Right cardiac atrium (tissue), 5 donors: ENCODE measurements at regions not wholly inside any gene's neighbourhood (a gene's known extent, or its start where the extent isn't known, plus 50 kb on each side); places are given as distances from the start of the nearest gene placed in this dataset.

Experiments
- ATAC-seq, 2 donors: fragments of 200-7000 bp; cut with Tn5 transposase; one replicate each; pipeline versions ENCODE4 v1.8.0 to v1.9.1; 2020; ENCODE audit warnings: moderate library complexity in 2 of 2, mild to moderate bottlenecking in 1 of 2
- DNase-seq, 3 donors: peaks; one replicate each; pipeline ENCODE4 v3.0.0-alpha.2; 2020
- H3K27ac ChIP-seq: one replicate; pipeline ENCODE4 v1.5.1; 2013; ENCODE audit warnings: mild to moderate bottlenecking, low read length, control low read depth, moderate library complexity
- H3K27me3 ChIP-seq: one replicate; pipeline ENCODE4 v1.6.1; 2013; ENCODE audit not compliant: control insufficient read depth, insufficient read depth
- H3K4me1 ChIP-seq: one replicate; pipeline ENCODE4 v1.6.1; 2013; ENCODE audit warnings: low read length; ENCODE audit not compliant: control insufficient read depth, insufficient read depth
- H3K4me3 ChIP-seq: one replicate; pipeline ENCODE4 v1.5.1; 2013; ENCODE audit warnings: low read length, control low read depth
- H3K9me3 ChIP-seq: one replicate; pipeline ENCODE4 v1.6.1; 2013; ENCODE audit warnings: low read length; ENCODE audit not compliant: control insufficient read depth
- WGBS: extraction: QIAGEN DNeasy Blood & Tissue Kit; methylation state at CpG from one replicate; pipeline ENCODE4 v1.1.7; 2013; 5-methylcytosine and 5-hydroxymethylcytosine counted together
- intact Hi-C, 4 donors: fragments of 100-400 bp; cut with DNase I; formaldehyde crosslinking; loops; one replicate each; pipeline versions ENCODE4 v1.11.0 to v1.14.0; 2022 to 2023
- donor health status: healthy with polysubstance abuse.
- donor health status: DM: no; HTN: yes; CAD: no.
- donor health status: DM: no; HTN: no; CAD: no.
- donor health status: DM: no; HTN: yes; CAD: no; lungs with severe emphysema.
- donor health status: DM: yes; HTN: yes; CAD: no.

DNA sequence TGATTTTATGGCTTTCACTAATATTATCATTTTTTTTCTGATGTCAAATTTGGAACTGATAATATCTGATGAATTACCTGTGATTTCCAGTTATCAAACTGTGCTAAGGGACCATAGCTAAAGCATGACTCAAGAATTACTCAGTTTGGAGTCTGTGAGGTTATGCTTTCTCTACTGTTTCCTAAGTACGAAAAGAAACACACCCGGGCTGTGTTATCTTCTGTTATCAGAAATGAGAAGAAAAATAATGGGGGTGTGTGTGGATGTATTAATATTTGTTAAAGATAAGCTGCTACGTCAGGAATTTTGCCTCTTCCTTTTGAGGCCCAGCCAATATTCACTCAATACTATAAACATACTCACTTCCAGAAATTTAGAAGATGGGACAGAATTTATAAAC, 1401.9 kb upstream of the FLRT2 start:
- intact Hi-C loops: no loop called here
- ATAC-seq (peak; percentile 57 to 59), DNase-seq (no peak)
- 22% methylated on average over 3 of the region's 3 CpGs for WGBS
- H3K4me3 ChIP-seq: no peak overlapping the region
- no peaks in the 10 kb centered on the region for H3K4me1 ChIP-seq
- no peak overlapping the region for H3K27ac ChIP-seq
- no peaks in the 10 kb centered on the region for H3K27me3 ChIP-seq
- H3K9me3 ChIP-seq: no peaks in the 10 kb centered on the region

DNA sequence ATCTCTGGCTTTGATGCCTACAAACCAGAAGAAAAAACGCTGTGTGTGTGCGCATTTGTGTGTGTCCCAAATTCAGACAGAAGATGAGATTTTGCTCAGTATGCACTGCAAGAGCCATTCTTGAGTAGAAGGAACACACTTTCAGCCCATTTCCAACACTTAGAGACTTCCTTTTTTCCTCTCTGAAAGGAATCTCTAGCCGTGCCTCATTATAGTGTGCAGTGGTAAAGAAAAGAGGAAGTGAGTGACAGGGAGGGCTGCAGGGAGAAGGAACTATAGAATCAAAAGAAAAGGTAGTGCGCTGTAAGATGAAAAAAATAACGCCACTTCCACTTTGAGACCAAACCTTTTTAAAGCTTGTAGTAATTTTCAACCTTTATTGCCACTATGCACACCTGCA, 1400.9 kb upstream of the FLRT2 start:
- Histone ChIP-seq H3K4me1 (no peaks in the 10 kb centered on the region), H3K27ac (no peak overlapping the region), H3K27me3 (no peaks in the 10 kb centered on the region), H3K9me3 (no peaks in the 10 kb centered on the region), H3K4me3 (no peak overlapping the region)
- intact Hi-C loops: no loop called here
- ATAC-seq: no peak
- 58% methylated on average over 5 of the region's 5 CpGs for WGBS
- no peak for DNase-seq

DNA sequence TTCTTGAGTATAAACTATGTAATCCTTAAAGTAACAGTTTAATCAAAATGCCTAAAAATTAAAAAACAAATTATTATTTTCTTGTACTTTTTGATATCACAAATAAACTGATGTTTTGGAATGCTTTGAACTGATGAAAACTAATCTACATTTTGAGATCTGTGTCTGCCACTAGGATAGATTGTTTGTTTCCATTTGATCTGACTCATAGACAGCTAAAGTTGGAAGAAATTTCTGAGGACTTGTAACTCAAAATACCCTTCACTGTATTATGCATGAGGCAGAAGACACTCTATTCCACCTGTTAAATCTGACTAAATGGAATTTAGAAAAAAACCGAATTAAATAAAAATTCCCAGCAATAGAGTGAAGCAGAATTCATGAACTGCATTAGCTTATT, 1400.0 kb upstream of the FLRT2 start:
- no peaks in the 10 kb centered on the region for H3K27me3 ChIP-seq
- ATAC-seq (no peak), DNase-seq (no peak)
- H3K4me1 ChIP-seq: no peaks in the 10 kb centered on the region
- H3K4me3 ChIP-seq: no peak overlapping the region
- intact Hi-C loops: no loop called here
- no peaks in the 10 kb centered on the region for H3K9me3 ChIP-seq
- 83% methylated on average over 1 of the region's 1 CpG for WGBS
- no peak overlapping the region for H3K27ac ChIP-seq

DNA sequence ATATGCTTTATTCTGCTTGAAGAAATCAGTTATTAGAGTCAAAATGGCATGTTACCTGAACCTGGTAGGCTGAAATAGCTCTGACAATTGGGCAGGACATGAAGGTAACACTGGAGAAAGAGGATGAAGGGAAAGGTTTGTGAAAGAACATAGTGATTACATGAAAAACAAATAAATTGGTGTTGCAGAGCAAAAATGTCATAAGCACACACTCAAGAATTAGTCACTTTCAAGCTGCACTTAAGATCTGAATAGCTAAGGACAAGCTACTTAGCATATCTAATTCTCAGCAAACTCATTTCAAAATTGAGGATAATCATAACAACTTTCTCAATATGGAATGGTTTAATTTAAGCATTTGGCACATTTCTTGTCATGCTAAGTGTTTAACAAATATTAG, 1398.0 kb upstream of the FLRT2 start:
- intact Hi-C loops: no loop called here
- Histone ChIP-seq H3K27me3 (no peaks in the 10 kb centered on the region), H3K4me3 (no peak overlapping the region), H3K9me3 (no peaks in the 10 kb centered on the region), H3K27ac (no peak overlapping the region), H3K4me1 (no peaks in the 10 kb centered on the region)
- ATAC-seq (no peak), DNase-seq (no peak)

DNA sequence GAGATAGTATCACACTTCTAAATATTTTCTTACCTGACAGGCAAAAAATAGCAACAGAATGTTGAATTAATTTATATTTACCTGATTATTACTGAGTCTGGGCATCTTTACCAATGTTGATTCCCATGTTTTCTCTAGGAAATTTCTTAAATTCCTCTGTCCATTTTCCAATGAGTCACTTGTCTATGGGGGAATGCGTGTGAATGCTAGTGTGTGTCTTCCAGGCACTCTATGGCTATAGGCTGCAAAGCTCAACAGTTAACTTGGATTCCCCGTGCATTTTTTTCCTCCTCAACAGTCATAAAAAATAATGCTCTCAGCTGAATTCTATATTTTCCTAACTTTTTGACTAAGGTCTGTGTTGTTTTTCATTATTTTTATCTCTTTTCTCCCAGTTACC, 1385.8 kb upstream of the FLRT2 start:
- Histone ChIP-seq H3K4me3 (no peak overlapping the region), H3K27ac (no peak overlapping the region), H3K27me3 (no peaks in the 10 kb centered on the region), H3K9me3 (no peaks in the 10 kb centered on the region), H3K4me1 (no peaks in the 10 kb centered on the region)
- DNase-seq (no peak), ATAC-seq (no peak)
- WGBS: 71% methylated on average over 2 of the region's 2 CpGs
- intact Hi-C loops: no loop called here

DNA sequence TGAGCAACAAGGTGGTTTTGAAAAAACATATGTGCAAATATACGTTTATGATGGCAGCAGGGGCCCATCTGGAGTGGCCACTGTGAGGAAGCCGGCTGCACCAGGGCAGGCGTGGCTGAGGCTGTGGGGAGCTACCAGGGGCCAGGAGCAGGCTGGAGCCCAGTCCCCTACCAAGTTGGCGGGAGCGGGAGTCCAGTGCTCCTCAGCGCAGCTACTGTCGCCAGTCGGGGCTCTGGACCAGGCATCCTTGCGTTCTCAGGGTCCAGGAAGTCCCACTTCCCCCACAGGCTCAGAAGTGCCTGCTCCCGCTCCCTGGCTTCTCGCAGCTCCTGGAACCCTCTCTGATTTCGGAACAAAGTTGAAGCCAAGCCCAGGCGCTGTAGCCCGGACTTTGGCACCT, 1377.5 kb upstream of the FLRT2 start:
- Histone ChIP-seq H3K4me1 (no peaks in the 10 kb centered on the region), H3K9me3 (no peaks in the 10 kb centered on the region), H3K27ac (no peak overlapping the region), H3K27me3 (no peaks in the 10 kb centered on the region), H3K4me3 (no peak overlapping the region)
- WGBS: 97% methylated on average over 14 of the region's 14 CpGs
- intact Hi-C loops: no loop called here
- no peak for DNase-seq
- ATAC-seq: no peak

DNA sequence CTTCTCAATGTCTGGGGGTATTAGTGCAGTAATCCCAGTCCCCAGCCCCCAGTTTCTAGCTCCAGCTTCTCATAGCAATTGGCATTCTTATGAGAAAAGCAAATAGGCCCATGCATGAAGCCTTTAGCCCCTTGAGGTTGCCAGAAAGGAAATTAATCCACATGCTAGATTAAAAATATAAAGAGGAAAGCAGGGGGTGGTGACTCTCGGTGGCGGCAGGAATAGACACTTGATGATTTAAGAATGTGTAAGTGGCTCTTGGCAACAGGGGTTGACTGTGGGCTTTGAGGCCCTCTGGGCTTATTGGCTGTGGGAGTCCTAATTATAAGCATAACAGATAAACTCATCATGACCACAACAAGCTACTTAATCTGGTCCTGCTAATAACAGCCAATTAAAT, 1367.3 kb upstream of the FLRT2 start:
- Histone ChIP-seq H3K4me1 (no peaks in the 10 kb centered on the region), H3K9me3 (no peaks in the 10 kb centered on the region), H3K27ac (no peak overlapping the region), H3K4me3 (no peak overlapping the region), H3K27me3 (no peaks in the 10 kb centered on the region)
- 15% methylated on average over 2 of the region's 2 CpGs for WGBS
- ATAC-seq (no peak), DNase-seq (no peak)
- intact Hi-C loops: no loop called here

DNA sequence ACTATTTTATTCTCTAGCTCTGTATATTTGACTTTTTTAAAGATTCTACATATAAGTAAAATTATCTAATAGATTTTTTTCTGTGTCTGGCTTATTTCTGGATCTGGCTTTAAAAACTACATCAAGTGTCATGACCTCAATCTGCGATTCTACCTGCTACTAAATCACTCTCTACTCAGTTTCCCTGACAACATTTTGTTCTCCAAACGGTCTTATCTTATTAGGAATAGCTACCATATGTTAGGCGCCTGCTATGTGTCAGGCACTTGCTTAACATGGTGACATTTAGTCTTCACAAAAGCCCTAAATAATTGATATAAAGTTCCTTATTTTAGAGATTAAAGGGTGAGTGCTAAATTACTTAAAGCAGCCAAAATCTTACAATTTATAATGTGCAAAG, 1362.9 kb upstream of the FLRT2 start:
- no peak for DNase-seq
- WGBS: 46% methylated on average over 3 of the region's 3 CpGs
- ATAC-seq: no peak

DNA sequence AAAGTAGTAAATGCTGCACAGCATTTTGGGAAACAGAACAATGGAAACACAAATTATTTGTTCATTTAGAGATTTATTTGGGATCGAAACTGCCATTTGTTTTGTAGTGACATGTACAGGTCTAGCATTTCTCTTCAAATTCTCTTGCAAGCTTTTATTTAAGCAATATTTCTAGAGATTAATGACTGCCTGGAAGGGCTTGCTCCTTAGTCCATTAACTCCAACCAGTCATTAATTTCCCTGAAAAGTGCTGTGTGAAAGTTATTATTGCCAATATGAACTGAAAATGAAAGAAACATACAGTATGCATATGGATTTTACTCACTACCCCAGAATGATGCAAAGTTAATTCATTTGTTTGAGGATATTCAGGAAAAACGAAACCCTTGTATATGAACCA, 1349.6 kb upstream of the FLRT2 start:
- Histone ChIP-seq H3K27me3 (no peaks in the 10 kb centered on the region), H3K9me3 (no peaks in the 10 kb centered on the region), H3K4me1 (no peaks in the 10 kb centered on the region), H3K4me3 (no peak overlapping the region), H3K27ac (no peak overlapping the region)
- 97% methylated on average over 2 of the region's 2 CpGs for WGBS
- DNase-seq: no peak
- ATAC-seq: no peak
- intact Hi-C loops: no loop called here

More for the DNA sequence above, 1362.9 kb upstream of the FLRT2 start:
- H3K4me3 ChIP-seq: no peak overlapping the region
- no peaks in the 10 kb centered on the region for H3K9me3 ChIP-seq
- intact Hi-C loops: no loop called here
- H3K27ac ChIP-seq: no peak overlapping the region
- no peaks in the 10 kb centered on the region for H3K27me3 ChIP-seq
- H3K4me1 ChIP-seq: no peaks in the 10 kb centered on the region

DNA sequence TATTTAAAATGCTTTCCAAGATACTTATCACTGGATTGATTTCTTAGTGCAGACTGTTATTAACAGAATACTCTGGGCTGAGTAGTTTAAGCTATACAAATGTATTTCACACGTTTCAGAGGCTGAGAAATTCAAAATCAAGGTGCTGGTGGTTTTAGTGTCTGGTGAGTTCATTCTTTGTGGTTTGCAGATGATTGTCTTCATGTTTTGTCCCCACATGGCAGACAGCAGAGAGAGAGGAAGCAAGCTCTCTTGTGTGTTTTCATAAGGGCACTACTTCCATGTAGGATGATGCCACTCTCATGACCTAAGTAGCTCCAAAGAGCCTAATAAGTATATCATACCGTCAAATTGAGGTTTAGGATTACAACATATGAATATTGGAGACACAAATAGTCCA, 1348.9 kb upstream of the FLRT2 start:
- H3K4me3 ChIP-seq: no peak overlapping the region
- H3K27ac ChIP-seq: no peak overlapping the region
- no peak for DNase-seq
- WGBS: 80% methylated on average over 2 of the region's 2 CpGs
- no peaks in the 10 kb centered on the region for H3K4me1 ChIP-seq
- no peaks in the 10 kb centered on the region for H3K27me3 ChIP-seq
- ATAC-seq: no peak
- intact Hi-C loops: no loop called here
- H3K9me3 ChIP-seq: no peaks in the 10 kb centered on the region

DNA sequence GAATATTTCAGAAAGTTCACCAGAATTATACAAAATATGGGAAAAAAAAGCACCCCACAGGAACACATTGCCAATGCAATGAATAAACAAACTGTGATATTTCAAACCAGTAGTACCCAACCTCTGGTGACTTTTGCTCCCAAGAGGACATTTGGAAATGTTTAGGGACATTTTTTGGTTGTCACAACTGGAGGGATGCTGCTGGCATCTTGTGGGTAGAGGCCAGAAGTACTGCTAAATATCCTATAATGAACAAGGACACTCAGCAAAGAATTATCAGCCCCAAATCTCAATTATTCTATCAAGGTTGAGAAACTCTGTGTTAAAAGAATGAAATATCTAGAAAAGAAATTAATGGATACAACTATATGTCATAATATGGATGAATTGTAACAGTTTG, 1334.4 kb upstream of the FLRT2 start:
- no peak overlapping the region for H3K27ac ChIP-seq
- no peaks in the 10 kb centered on the region for H3K27me3 ChIP-seq
- intact Hi-C loops: no loop called here
- H3K4me1 ChIP-seq: no peaks in the 10 kb centered on the region
- H3K4me3 ChIP-seq: no peak overlapping the region
- ATAC-seq (no peak), DNase-seq (no peak)
- H3K9me3 ChIP-seq: no peaks in the 10 kb centered on the region

DNA sequence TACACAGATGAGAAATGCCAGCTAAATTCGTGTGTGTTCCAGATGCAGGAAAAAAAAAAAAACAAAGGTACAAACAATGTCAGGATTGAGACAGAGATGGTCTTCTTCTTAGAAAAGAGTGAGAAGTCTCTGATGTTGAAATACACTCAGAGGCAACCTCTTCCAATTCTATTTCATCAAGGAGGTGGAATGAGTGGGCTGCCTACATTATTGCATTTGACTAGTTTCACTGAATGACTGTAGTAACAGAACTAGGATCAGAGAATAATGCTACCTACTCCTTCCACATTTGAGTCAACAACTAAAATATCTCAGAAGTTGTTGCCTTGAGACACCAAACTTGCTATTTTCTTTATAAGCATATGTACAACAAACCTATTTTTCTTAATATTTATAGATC, 1332.2 kb upstream of the FLRT2 start:
- Histone ChIP-seq H3K4me3 (no peak overlapping the region), H3K27ac (no peak overlapping the region)
- DNase-seq: no peak

More for the DNA sequence above, 1332.2 kb upstream of the FLRT2 start:
- no peaks in the 10 kb centered on the region for H3K9me3 ChIP-seq
- WGBS: 84% methylated on average over 1 of the region's 1 CpG
- intact Hi-C loops: no loop called here
- no peaks in the 10 kb centered on the region for H3K27me3 ChIP-seq
- no peaks in the 10 kb centered on the region for H3K4me1 ChIP-seq
- ATAC-seq: no peak
